Activated CD8-positive, alpha-beta memory T cell treated with anti-CD3 and anti-CD28 coated beads for 36 hours (primary cell): ENCODE measurements at regions not wholly inside any gene's neighbourhood (a gene's known extent, or its start where the extent isn't known, plus 50 kb on each side); places are given as distances from the start of the nearest gene placed in this dataset.
"Not testable (repeated sequence)": the region's sequence is repeated elsewhere in the genome, so short reads cannot be mapped to it uniquely, and the experiment has no call there.

ENCODE experiments used
- CTCF ChIA-PET: fragments of 350-600 bp; sonication (Branson Sonifier 250); formaldehyde crosslinking; loops from one replicate; lab custom pipeline; 2021; ENCODE audit warnings: antibody characterized with exemption; lab: Charles Lee
- POLR2A ChIA-PET: fragments of 350-600 bp; sonication (Branson Sonifier 250); formaldehyde crosslinking; loops from one replicate; lab custom pipeline; 2021; ENCODE audit warnings: antibody characterized with exemption; lab: Charles Lee

DNA sequence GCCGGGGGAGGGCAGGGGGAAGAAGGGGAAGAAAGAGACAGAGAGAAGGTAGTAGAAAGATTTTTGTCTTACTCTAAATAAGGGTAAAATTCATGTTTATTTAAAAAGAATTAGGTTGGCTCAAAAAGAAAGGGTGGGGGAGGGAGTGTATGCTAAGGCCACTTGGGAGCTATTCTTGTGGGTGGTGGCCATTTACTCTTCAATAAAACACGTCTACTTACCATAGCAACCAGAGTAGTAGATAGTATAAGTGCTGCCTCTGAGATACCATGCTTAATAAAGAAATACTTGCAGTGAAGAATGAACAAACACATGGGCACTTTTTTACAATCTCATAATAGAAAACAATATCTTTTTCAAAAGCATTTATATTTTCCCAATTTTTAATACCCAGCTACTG is 538.1 kb upstream of the PTBP2 start:
- CTCF ChIA-PET: no interaction called here
- POLR2A ChIA-PET: no interaction called here

DNA sequence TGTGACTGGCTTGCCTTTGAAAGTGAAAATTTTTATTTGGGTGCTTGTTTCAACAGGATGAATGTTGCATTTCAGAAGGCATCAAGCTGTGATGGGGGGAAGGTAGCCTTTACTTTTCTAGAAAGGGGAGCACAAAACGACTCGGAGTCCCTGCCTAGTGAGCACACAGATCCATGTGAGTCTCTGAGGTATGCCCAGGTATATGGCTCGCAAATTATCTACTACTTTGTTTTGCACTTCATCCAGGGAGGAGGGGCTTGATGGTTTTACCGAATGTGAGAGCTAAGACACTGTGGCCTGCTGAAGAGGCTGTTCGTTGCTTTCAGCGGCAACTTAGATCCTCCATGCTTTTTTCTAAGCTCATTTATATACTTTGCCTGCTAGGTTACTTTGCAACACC is 537.7 kb upstream of the PTBP2 start:
- POLR2A ChIA-PET: no interaction called here
- CTCF ChIA-PET: no interaction called here

DNA sequence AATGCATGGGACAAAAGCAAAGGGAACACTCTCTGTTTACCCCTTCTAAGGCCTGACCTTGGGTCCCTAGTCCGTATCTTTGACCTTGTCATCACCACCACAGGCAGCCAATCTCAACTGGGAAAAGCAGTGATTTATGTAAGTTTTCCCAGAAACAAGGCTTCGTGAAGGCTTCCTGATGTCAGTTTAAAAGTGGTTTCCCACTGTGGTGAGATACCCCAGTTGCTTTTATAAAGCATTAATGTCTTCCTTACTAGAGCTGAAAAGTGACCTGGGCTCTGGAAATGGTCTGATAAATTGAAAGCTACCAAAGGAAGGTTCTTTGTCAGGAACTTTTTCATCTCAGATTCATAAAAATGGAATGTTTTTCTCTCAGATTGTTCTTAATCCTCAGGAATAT is 536.4 kb upstream of the PTBP2 start:
- POLR2A ChIA-PET: no interaction called here
- CTCF ChIA-PET: no interaction called here

DNA sequence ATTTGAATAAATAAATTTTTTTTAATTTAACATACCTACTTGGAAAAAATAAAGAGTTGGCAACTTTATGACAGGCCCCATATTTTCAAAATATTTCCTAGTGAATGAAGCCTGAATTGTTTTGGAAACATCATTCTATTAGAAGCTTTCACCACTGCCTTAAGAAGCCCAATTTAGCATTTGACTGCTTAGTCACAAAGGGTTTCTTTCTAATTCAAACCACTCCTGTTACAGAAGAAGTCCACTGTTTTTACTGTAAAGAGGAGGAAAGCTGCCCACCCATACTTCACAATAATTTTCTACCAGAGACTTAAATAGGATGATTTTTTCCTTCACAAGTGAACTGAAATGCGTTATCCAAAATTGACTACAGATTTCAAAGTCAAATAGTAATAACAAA is 534.6 kb upstream of the PTBP2 start:
- ChIA-PET CTCF (no interaction called here), POLR2A (no interaction called here)

DNA sequence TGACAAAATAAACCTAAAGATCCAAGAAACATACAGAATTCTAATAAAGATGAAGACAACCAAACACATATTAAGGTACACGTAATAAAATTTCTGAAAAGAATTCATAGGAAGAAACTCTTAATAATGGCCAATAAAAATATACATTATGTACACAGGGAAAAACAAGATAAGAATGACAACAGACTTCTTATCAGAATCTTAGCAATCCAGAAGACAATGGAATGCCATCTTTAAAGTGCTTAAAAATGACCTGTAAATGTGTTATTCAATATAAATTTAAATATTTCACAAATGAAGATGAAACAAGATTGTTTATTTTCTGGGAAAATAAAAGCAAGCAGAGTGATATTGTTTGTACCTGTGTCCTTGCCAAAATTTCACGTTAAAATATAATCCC is 530.4 kb upstream of the PTBP2 start:
- POLR2A ChIA-PET: no interaction called here
- CTCF ChIA-PET: no interaction called here

DNA sequence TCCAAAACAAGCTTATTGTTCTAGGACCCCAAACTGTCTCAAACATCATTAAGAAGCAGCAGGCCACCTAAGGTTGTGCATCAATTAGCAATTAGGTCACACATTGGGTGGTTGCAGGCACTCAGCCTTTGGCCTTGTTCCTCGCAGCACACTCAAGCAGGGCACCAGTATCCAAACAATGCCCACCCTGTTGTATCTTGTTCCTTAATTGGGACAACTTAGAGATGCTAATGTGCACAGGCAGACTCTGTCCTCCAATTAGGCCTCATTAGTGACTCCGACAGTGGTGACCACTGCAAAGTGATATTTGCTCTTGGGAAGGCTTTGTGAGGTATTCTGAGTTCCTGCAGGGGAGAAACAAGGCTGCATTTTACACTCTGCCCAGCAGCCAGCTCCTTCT is 515.1 kb upstream of the PTBP2 start:
- ChIA-PET CTCF (no interaction called here), POLR2A (no interaction called here)

DNA sequence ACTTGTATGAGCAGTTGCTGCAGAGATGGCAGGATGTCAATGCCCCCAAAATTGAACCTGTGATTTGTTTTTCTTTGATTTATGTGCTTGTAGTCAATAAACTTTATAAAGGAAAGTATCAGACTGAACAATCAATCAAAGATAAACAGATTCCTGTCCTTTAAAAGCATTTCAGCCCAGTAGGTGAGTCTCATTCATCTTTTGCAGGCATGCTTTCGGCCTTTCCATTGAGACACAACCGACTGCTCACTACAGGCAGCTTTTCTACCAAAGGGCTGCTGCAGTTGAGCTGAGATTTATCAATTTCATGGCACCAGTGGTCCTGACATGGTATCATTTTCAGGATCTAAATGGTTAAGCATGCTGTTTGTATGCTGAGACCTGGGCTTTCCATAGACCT is 513.6 kb upstream of the PTBP2 start:
- CTCF ChIA-PET: no interaction called here
- POLR2A ChIA-PET: no interaction called here

GRCh38 chr1:96208428-96208827 is 513.2 kb upstream of the PTBP2 start:
- CTCF ChIA-PET: no interaction called here
- POLR2A ChIA-PET: no interaction called here

DNA sequence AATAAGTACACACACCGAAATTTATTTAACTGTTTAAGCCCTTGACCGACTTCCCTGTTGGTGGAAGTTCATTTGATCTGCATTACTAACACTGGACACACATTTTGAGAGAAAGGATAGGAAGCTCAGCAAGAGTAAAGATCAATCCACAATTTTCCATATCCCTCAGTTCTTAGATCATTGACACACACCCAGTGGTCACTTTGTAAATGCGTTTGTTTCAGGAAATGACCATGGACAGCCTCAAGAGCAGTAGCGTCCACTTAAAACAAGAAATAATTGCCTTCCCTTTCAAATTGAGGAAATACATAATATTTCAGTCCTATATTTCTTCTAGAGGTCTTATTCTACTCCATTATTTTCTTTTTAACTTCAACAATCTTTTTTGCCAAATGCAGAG is 511.5 kb upstream of the PTBP2 start:
- POLR2A ChIA-PET: no interaction called here
- CTCF ChIA-PET: no interaction called here

GRCh38 chr1:96211202-96211601 is 510.4 kb upstream of the PTBP2 start:
- ChIA-PET POLR2A (no interaction called here), CTCF (no interaction called here)

- CTCF ChIA-PET: no interaction called here
- POLR2A ChIA-PET: no interaction called here
Observed at GRCh38 chr1:96214982-96215381, 506.6 kb upstream of the PTBP2 start.

DNA sequence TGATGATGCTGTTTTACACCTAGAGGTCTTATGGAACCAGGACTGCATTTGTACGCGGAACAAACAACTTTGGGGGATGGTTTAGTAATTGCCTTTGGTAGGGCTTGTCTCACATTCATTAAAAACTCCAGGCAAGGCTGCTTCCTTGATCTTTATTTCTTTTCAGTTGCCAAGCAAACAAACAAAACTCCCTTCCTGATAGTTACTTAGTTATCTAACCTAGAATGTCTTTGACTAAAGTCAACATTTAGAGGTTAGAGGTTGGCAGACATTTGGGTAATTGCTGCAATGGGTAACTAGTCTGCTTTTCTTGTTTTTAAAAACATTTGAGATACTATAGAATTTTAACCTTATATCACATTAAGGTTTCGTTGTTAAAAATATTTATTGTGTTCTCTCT is 500.9 kb upstream of the PTBP2 start:
- ChIA-PET POLR2A (no interaction called here), CTCF (no interaction called here)

DNA sequence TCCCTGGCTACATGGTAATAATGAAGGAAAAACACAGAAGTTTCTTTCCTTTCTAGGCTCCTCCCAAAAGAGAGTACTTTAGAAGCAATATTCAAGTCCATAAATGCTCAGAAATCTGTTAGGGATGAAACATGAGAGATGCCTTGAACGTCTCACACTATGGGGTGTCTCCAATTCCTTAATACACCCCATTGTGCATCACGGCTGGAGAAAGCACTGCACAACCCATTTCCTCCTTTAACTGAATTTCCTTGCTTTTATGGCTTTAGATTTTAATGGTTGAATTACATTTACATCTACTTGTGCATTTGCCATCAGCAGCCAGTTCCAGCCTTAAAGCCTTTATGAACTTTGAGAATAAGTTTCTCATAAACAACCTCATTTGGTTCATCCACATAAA is 498.9 kb upstream of the PTBP2 start:
- ChIA-PET POLR2A (no interaction called here), CTCF (no interaction called here)

DNA sequence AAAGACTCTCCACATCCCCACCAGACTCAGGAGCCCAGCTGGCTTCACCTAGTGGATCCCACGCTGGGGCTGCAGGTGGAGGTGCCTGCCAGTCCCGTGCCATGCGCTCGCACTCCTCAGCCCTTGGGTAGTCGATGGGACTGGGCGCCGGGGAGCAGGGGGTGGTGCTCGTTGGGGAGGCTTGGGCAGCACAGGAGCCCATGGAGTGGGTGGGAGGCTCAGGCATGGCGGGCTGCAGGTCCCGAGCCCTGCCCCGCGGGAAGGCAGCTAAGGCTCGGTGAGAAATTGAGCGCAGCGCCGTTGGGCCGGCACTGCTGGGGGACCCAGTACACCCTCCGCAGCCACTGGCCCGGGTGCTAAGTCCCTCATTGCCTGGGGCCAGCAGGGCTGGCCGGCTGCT is 497.4 kb upstream of the PTBP2 start:
- CTCF ChIA-PET, POLR2A ChIA-PET: not testable (repeated sequence)

- ChIA-PET POLR2A (no interaction called here), CTCF (no interaction called here)
Observed at GRCh38 chr1:96233422-96233821, 488.2 kb upstream of the PTBP2 start.

DNA sequence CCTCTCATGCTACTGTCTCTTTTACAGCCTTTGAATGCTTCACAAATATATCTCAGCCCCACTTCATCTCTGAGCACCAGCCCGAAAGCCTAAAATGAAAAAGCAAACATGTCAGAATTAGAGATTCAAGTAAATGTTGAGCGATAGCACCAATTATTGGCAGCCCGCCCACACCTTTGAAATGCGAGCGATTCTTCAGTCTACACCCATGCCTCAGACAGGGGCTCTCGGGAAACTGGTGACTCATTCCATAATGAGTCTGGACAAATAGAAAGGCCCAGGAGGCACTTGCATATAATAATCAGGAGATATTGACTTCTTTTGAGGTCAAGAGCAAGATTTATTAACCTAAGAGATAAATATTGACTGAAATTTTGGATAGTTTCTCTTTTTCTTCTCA is 487.3 kb upstream of the PTBP2 start:
- ChIA-PET POLR2A (no interaction called here), CTCF (no interaction called here)

DNA sequence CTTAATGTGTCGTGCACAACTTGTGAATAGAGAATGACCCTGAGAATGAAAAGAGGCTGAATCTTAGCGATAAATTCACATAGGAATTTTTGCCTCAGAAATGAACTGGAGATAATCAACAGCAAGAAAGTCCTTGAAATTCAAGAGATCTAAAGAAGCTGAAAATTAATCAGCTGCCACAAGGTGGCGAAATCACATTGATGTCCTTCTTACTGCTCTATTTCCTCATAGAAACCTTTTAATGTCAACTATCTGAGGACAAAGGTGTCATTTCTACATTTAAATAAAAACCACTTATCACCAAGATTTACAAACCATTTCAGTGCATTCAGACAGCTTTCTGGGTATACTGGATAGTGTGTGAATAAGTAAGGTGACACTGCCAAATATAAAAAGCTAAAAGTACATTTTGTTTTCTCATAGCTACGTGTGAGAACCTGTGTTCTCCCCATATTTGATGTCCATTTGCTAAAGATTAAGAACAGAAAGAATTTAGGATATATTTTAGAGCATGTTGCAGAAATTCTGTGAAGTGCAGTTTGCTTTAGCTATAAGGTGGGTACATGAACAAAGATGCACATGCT is 485.3 kb upstream of the PTBP2 start:
- CTCF ChIA-PET: interaction anchor here (0.6 kb wide), 1 partner anchor 217 kb away, joined by 4 read pairs; no protein-coding TSS in a partner anchor
- POLR2A ChIA-PET: no interaction called here

GRCh38 chr1:96238426-96238825 is 483.2 kb upstream of the PTBP2 start:
- ChIA-PET POLR2A (no interaction called here), CTCF (no interaction called here)

- ChIA-PET CTCF (no interaction called here), POLR2A (no interaction called here)
Observed at GRCh38 chr1:96240438-96240837, 481.1 kb upstream of the PTBP2 start.

GRCh38 chr1:96253246-96254035 is 468.1 kb upstream of the PTBP2 start:
- CTCF ChIA-PET: no interaction called here
- POLR2A ChIA-PET: no interaction called here

- POLR2A ChIA-PET: no interaction called here
- CTCF ChIA-PET: no interaction called here
Observed at GRCh38 chr1:96256130-96256790, 465.3 kb upstream of the PTBP2 start.
